HG02798 (cell line): ENCODE measurements at regions not wholly inside any gene's neighbourhood (a gene's known extent, or its start where the extent isn't known, plus 50 kb on each side); places are given as distances from the start of the nearest gene placed in this dataset.
"Not testable (repeated sequence)": the region's sequence is repeated elsewhere in the genome, so short reads cannot be mapped to it uniquely, and the experiment has no call there.

ENCODE experiments used
- ATAC-seq: cut with Tn5 transposase; IDR thresholded peaks from one replicate; pipeline ENCODE4 v1.9.1; 2021; ENCODE audit warnings: mild to moderate bottlenecking; ENCODE audit not compliant: unreplicated experiment, poor library complexity

- ATAC-seq: no peak
Measured at GRCh38 chr9:129459547-129460322, 161.2 kb downstream of the C9orf50 start.

DNA sequence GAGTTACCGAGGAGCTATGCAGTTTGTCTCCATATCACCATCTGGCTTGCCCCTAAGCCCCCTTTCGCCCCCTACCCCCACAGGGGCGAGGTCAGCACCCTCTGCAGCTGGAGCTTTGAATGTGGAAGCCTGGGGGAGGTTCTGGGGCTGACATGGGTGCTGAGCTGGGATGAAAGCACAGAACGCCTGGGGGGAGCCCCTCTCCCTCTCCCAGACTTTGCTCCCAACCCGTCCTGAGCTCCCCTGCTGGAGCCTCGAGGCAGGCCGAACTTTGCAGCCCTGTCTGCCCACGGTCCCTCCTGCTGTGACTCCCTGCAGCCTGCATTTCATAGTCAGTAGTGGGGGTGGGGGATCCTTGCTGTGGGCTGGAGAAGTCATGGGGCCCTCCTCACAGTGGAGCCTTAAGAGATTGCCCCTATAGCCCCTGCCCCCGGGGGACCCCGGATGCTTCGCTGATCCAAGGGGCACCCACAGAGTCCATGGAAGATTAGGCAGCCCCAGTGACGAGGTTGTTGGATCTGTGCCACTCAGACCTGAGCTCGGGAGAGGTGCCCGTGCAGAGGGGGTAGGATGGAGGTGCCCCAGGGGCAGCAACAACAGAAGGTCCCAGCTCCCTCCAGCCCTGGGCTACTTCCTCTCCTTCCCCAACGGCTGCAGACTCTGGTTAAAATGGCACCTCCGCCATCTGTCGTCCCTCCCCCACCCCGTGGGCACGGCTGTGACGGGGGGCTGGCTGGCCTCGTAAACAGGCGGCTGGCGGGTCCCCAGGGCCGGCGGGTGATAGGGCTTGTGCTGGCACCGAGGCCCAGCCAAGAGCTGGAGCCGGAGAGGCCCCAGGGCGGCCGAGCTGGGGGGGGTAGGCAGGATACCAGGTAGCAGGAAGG, 162.0 kb downstream of the C9orf50 start:
- ATAC-seq: no peak

GRCh38 chr9:129458155-129458661, 162.7 kb downstream of the C9orf50 start:
- no peak for ATAC-seq

- no peak for ATAC-seq
Measured at GRCh38 chr9:129457325-129457779, 163.5 kb downstream of the C9orf50 start.

DNA sequence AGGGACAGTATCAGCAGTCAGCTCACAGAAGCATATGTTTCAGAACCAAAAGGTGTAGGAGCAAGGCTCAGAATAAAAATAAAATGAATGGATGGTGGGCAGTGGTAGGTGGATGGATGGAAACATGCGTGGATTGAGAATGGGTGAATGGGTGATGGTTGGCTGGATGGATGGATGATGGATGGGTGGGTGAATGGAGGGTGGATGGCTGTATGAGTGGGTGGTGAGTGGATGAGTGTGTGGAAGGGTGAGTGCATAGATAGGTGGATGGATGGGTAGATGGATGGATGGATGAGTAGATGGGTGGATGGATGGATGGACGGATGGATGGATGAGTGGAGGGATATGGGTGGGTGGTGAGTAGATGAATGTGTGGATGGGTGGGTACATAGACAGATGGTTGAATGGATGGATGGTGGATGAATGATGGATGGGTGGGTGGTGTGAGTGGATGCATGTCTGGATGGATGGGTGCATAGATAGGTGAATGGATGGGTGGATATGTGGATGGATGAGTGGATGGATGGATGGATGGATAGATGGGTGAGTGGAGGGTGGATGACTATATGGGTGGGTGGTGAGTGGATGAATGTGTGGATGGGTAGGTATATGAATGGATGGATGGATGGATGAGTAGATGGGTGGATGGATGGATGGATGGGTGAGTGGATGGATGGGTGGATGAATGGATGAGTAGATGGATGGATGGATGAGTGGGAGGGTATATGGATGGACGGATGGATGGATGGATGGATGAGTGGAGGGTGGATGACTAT, 164.2 kb downstream of the C9orf50 start:
- ATAC-seq: no peak

- ATAC-seq: no peak
Measured at GRCh38 chr9:129455151-129455995, 165.5 kb downstream of the C9orf50 start.

DNA sequence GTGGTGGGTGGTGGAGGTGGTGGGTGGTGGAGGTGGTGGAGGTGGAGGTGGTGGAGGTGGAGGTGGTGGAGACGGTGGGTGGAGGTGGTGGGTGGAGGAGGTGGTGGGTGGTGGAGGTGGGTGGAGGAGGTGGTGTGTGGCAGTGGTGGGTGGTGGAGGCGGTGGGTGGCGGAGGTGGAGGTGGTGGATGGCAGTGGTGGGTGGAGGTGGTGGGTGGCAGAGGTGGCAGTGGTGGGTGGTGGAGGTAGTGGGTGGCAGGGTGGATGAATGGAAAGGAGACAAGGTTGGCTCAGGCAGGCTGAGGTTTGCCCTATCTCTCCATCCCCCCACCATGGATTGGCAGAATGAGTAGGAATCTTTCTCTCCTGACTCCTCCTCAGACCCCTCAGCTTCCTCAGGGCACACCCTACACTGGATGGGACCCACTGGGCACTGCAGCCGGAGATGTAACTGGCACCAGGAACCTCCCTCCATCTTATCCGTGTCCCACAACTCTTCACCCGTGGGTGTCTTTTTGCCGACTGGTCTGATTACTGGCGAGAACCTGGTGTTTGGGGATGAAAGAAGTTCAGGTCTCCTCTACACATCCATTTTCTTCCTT, 166.3 kb downstream of the C9orf50 start:
- no peak for ATAC-seq

DNA sequence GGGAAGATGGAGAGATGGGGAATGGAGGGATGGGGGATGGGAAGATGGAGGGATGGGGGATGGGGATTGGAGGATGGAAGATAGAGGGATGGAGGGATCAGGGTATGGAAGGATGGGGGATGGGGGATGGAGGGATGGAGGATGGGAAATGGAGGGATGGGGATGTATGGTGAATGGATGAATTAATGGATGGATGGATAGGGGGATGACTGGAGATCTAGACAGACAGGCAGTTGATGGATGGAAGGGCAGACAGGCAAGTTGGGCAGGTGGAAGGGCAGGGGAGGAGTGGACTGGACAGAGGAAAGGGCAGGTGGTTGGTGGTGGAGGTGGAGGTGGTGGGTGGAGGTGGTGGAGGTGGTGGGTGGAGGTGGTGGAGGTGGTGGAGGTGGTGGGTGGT, 167.2 kb downstream of the C9orf50 start:
- no peak for ATAC-seq

DNA sequence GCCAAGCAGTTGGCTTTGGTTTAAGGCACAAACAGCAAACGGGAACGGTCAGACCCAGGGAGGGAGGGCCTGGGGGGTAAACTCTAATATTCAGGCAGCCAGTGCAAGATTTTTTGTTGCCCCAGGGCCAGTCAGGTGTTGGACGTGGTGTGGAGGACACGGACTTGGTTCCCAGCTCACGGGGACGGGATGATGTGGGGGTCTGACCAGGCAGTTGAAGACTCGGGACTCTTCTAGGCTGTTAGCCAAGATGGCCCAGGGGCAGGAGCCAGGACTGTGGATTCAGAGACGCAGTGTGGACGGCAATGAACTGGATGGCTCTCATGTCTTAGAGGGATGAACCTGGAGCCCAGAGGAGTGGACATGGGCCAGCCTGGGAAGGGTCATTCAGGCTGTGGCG, 169.2 kb downstream of the C9orf50 start:
- no peak for ATAC-seq

- no peak for ATAC-seq
Measured at GRCh38 chr9:129451089-129451656, 169.7 kb downstream of the C9orf50 start.

GRCh38 chr9:129449066-129449465, 171.8 kb downstream of the C9orf50 start:
- ATAC-seq: no peak

DNA sequence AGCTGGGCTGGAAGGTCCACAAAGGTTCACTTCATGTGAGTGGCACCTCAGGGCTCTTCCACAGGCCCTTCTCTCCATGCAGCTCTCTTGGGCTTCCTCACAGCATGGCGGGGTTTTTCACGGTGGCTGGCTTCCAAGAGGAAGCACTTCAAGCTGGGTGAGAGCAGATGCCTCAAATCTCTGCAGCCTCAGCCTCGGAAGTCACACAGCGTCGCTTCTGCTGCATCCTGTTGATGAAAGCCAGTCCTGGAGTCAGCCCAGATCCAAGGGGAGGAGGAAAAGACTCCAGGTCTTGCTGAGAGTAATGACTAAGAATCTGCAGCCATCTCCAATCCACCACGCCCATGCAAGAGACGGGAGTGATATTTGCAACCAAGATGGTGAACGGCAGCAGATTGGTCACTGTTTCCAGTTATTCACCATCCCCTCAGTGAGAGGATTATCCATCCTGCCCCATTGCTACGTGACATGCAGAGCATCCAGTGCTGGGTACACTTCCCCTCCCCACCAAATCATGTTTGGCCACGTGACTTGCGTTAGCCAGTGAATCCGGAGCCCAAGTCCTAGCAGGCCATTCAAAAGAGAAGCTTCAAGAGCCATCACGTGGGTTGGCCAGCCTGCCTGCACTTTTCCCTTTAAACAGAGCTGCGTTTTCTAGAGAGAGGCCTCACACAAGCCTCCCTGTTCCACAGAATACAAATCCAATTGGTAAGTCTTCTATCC, 173.9 kb downstream of the C9orf50 start:
- ATAC-seq: no peak

GRCh38 chr9:129445794-129446306, 175.1 kb downstream of the C9orf50 start:
- no peak for ATAC-seq

GRCh38 chr9:129443515-129444164, 177.3 kb downstream of the C9orf50 start:
- not testable (repeated sequence) for ATAC-seq

DNA sequence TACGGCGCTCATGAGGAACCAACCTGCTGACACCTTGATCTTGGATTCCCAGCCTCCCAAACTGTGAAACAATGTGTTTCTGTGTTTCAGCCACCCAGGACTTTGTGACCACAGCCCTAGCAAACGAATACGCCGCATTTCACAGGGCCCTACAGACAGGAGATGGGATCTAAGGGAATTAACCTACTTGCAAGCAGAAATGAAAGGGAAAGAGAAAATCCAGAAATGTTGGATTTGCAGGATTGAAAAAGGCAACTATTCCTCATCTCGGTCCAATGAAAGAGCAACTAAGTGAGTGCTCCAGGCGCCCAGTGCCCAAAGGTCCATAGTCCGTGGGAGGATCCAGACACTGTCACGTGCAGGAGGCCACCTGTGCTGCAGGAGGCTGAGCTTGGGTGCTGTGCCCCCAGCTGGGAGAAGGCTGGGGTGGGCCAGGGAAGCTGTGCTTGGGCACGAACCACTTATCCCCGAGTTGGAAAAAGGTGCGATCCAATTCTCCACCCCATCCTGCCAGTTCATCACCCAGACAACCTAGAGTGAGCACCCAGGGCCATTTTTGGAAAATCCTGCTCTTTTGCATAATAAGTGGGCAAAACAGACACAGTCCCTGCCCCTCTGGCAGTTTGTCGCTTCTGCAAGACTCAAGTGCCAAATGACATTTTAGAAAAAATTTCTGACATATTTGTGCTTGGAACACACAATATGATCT, 177.9 kb downstream of the C9orf50 start:
- ATAC-seq: no peak

DNA sequence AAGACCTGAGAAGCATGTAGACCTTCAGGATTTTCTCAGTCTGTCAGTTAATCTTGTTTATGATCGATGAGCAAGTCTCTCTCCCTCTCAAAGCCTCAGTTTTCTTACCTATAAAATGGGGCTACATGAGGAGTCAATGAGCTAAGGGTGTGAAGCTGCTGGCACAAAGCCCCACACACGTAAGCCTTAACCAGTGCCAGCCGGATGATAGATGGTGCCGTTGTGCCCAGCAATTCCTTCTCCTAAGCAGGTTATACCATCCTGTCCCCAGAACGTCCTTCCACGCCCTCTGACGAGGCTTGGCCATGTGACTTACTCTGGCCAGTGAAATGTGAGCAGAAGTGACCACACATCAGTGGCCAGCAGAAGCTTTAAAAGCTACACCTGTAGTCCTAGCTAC, 179.0 kb downstream of the C9orf50 start:
- no peak for ATAC-seq
